ENCODE measurements at regions not wholly inside any gene's neighbourhood (a gene's known extent, or its start where the extent isn't known, plus 50 kb on each side); places are given as distances from the start of the nearest gene placed in this dataset.

- no peaks in the 10 kb centered on the region for H3K36me3 Mint-ChIP-seq (ENCODE audit: low read depth)
- H3K4me1 Mint-ChIP-seq = no peaks in the 10 kb centered on the region
- TF ChIP-seq CTCF (IDR thresholded peaks at IDR 0.05; ENCODE audit: unreplicated experiment in 3 of 3) = no peak
- H3K9me3 Mint-ChIP-seq = peaks cover 13% of the 10 kb centered on the region
- H3K27me3 Mint-ChIP-seq (ENCODE audit: low read depth) = peaks cover 3% of the 10 kb centered on the region
- H3K27ac Mint-ChIP-seq = no peak overlapping the region
- no peak overlapping the region for H3K4me3 Mint-ChIP-seq
These were observed 339.8 kb downstream of the PAPSS1 start for GRCh38 chr4:107380190-107380589.

- Mint-ChIP-seq H3K4me3 (no peak overlapping the region), H3K27ac (no peak overlapping the region), H3K9me3 (peaks cover 13% of the 10 kb centered on the region), H3K36me3 (ENCODE audit: low read depth) (no peaks in the 10 kb centered on the region), H3K27me3 (ENCODE audit: low read depth) (peaks cover 3% of the 10 kb centered on the region), H3K4me1 (no peaks in the 10 kb centered on the region)
- TF ChIP-seq CTCF (IDR thresholded peaks at IDR 0.05; ENCODE audit: unreplicated experiment in 3 of 3) = peak in 1 of 3 experiments; percentile 8
These were observed 340.8 kb downstream of the PAPSS1 start for GRCh38 chr4:107379054-107379869.

- no peak overlapping the region for H3K27ac Mint-ChIP-seq
- peaks cover 21% of the 10 kb centered on the region for H3K9me3 Mint-ChIP-seq
- TF ChIP-seq CTCF (IDR thresholded peaks at IDR 0.05; ENCODE audit: unreplicated experiment in 3 of 3) = no peak
- no peaks in the 10 kb centered on the region for H3K4me1 Mint-ChIP-seq
- no peaks in the 10 kb centered on the region for H3K36me3 Mint-ChIP-seq (ENCODE audit: low read depth)
- no peaks in the 10 kb centered on the region for H3K27me3 Mint-ChIP-seq (ENCODE audit: low read depth)
- no peak overlapping the region for H3K4me3 Mint-ChIP-seq
These were observed 340.2 kb upstream of the DKK2 start for GRCh38 chr4:107376293-107376692.

- H3K27me3 Mint-ChIP-seq (ENCODE audit: low read depth) = peaks cover 6% of the 10 kb centered on the region
- H3K4me1 Mint-ChIP-seq = no peaks in the 10 kb centered on the region
- H3K9me3 Mint-ChIP-seq = peaks cover 8% of the 10 kb centered on the region
- no peak overlapping the region for H3K4me3 Mint-ChIP-seq
- TF ChIP-seq CTCF (IDR thresholded peaks at IDR 0.05; ENCODE audit: unreplicated experiment in 3 of 3) = no peak
- H3K27ac Mint-ChIP-seq = no peak overlapping the region
- H3K36me3 Mint-ChIP-seq (ENCODE audit: low read depth) = no peaks in the 10 kb centered on the region
These were observed 330.8 kb upstream of the DKK2 start for GRCh38 chr4:107366900-107367299.

GRCh38 chr4:107366016-107366735, 330.1 kb upstream of the DKK2 start:
- H3K4me1 Mint-ChIP-seq = no peaks in the 10 kb centered on the region
- H3K27me3 Mint-ChIP-seq (ENCODE audit: low read depth) = peaks cover 6% of the 10 kb centered on the region
- peaks cover 3% of the 10 kb centered on the region for H3K9me3 Mint-ChIP-seq
- H3K4me3 Mint-ChIP-seq = no peak overlapping the region
- H3K36me3 Mint-ChIP-seq (ENCODE audit: low read depth) = no peaks in the 10 kb centered on the region
- TF ChIP-seq CTCF (IDR thresholded peaks at IDR 0.05; ENCODE audit: unreplicated experiment in 3 of 3) = no peak
- no peak overlapping the region for H3K27ac Mint-ChIP-seq
